Activated CD4-positive, alpha-beta T cell treated with anti-CD3 and anti-CD28 coated beads, Interleukin-2, Interleukin-6, amounts not matched to agents 100 ng/mL and 50 ng/mL, durations not matched to agents 16 hours and 8 hours (primary cell): ENCODE measurements at regions not wholly inside any gene's neighbourhood (a gene's known extent, or its start where the extent isn't known, plus 50 kb on each side); places are given as distances from the start of the nearest gene placed in this dataset.
A peak's percentile ranks its signal among the peaks of the same experiment; 100 is the strongest.
"Not testable (repeated sequence)": the region's sequence is repeated elsewhere in the genome, so short reads cannot be mapped to it uniquely, and the experiment has no call there.

ENCODE experiments used
- DNase-seq: peaks from one replicate; pipeline ENCODE4 v3.0.0-alpha.2; 2020

DNA sequence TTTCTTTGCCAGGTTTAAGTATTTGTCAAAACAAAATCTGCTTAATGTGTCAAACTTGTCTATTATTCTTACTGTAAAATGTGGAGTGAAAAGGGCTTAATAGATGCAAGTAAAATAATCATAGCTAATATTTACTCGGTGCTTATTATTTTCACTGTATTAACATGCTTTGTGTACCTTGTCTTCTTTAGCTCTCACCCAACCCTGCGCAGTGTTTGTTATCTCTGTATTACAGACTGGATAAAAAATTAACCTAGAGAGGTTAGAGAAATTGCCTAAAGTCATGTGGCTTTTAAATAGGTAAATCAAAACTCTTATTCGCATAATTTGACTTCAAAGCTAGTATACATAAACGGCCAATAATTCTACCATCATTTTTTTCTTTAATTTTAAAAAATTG is 1864.8 kb downstream of the MAT2B start:
- no peak for DNase-seq

DNA sequence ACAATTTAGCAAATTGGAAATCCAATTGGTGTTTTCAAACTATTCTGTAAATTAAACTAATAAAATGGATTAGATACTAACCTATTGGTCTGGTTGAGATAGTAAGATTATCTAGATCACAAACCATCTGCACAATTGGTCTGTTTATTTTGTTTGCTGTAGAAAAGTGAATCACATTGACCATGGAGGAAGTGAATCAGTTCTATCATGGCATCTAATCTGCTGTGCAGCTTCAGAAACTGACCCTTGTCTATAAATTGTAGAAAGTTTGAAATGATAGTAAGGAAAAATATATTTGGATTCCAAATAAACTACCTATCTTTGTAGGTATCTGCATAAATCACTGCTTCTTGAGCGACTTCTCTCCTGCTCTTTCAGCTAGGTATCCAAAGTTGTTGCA is 1865.4 kb downstream of the MAT2B start:
- DNase-seq = no peak

DNA sequence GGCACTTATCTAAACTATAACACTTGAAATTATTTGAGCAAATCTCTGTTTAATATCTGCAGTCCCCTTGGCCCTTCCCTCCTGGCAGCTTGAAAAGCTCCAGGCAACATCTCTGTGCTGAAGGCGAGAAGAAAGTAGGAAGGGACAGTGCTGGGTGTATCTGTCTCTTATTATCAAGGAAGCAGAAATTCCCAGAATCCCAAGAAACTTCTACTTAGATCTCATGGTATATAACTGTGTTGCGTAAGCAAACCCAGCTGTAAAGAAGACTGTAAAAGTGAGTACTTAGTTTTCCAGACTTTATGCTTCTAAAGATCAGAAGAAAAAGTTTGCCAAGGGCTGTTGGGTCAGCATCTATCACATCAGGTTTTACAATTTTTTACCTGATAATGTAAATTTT is 1869.8 kb downstream of the MAT2B start:
- DNase-seq = no peak

DNA sequence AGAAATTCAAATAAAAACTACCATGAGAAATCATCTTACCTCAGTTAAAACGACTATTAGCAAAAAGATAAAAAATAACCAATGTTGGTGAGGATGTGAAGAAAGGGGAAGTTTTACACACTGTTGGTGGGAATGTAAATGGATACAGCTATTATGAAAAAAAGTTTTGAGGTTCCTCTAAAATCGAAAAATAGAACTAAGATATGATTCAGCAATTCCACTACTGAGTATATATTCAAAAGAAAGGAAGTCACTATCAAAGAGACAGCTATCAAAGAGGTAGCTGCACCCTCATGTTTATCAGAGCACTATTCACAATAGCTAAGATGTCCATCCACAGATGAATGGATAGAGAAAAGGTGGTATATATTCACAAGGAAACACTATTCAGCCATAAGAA is 1888.4 kb downstream of the MAT2B start:
- DNase-seq = no peak

DNA sequence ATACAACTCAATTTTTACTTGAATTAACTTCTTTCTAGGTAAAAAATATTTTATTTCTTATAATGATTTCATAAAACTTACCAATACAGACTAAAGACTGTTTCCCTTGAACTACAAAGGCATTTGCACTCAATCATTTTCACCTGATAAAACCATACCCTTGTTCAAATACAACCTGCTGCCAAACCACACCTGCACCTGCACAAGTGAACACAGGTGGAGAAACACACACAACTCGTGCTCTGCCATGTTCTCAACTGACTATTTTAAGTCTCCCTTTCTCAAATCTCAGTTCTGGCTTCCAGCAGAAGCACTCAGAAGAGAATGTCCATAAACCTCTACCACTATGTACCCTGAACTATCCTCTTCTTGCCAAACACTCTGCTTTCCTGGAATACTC is 1892.1 kb downstream of the MAT2B start:
- DNase-seq = no peak

DNA sequence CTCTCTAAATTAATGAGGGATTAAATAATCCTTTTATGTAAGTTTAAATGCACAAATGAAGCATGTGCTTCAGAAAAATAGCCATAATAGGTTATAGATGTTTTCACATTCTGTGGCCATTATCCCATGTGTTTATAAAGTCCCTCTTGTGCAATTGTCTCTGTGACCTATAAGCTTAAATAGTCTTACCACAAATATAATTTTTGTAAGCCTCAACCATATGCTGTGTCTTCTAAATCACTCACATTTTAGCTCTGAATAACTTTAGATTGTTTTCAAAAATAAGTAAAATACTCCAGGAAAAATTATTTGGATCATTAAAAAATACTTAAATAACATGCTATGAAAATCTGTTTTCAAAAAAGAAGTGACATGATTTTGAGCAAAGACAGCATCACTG is 1894.7 kb downstream of the MAT2B start:
- DNase-seq = no peak

DNA sequence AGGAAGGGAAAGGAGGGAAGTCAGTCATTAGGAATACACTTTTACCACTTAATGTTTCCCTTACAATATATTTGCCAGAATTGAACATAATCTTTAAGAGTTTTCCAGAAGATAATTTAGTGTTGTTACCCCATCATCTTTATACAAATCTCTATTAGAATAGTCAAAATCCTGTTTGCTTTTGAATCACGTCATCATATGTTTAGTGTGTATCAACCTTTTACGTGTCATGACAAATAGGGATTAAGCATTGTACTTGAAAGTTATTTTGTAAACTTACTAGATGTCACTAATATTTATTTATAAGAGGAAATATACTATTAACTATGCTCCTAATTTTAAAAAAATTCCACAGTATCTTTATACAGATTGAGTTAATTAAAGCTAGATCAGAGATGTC is 1899.5 kb downstream of the MAT2B start:
- DNase-seq = no peak

DNA sequence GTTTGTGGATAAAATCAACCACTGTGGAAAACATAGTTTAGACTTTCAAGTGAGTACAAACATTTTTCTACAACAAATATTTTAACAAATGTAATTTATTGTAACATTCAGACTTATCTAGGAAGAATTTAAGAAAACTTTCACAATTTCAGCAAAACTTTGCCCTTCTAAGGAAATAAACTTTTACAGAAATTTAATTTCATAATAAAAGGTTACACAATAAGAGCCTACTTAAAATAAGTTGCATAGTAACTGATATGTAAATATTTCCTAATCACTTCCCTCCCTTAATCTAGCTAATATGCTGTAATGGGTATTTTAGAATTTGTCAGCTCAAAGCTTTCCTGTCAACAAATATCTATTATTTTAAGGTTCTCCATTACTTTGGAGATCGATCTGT is 1899.9 kb downstream of the MAT2B start:
- DNase-seq = no peak

DNA sequence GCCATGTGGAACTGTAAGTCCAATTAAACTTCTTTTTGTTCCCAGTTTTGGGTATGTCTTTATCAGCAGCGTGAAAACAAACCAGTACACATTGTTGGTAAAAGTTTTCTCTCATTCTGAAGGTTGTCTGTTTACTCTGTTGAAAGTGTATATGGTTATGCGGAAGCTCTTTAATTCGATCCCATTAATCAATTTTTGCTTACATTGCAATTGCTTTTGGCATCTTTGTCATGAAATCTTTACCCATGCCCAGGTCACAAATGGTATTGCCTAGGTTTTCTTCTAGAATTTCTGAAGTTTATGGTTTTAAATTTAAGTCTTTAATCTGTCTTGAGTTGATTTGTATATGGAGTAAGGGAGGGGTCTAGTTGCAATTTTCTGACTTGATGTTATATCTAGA is 1901.9 kb downstream of the MAT2B start:
- DNase-seq = no peak

DNA sequence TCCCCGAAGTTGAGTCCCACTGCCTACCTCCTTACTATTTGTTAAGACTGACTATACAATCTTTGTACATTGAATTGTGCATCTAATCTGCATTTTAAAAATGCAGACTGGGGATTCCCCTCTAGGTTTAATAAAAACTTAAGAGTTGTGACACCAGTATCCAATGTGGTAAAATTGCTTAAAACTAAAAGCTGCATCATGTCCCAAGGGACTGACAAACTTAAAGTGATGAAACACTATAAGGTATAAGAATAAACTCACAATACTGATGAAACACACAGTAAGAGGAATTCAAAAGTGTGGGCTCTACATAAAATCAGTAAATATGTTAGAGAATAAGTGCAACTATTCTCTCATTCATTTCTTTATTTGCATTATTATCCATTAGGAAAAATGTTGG is 1905.1 kb downstream of the MAT2B start:
- DNase-seq = no peak

DNA sequence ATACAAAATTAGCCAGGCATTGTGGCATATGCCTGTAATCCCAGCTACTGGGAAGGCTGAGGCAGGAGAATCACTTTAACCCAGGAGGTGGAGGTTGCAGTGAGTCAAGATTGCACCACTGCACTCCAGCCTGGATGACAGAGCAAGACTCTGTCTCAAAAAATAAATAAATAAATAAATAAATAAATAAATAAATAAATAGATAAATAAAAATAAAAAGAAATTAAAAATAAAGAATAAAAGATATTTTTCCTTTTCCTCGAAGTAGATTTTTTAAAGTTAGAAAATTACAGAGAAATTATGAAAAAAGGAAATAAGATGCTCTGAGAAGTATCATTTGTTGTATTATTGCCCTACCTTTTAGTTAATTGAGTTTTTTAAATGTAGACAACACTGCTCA is 1906.1 kb downstream of the MAT2B start:
- DNase-seq = not testable (repeated sequence)

DNA sequence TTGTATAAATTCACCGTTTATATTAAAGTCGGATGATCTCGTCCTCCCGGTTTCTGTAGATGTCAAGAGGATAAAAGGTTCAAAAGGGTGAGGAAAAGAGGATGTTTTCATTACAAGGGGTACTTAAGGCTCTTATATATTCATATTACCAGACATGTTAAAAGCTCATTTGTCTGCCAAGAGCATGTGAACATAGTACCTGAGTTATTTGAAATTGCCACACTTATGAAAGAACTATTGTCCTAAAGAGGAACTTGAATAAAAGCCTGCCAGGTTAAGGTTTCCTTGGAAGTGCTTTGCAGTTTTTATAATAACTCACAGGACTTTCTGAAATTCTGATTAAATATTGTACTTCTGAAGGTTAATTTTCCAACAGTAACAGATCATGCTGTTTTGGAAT is 1915.1 kb downstream of the MAT2B start:
- DNase-seq = no peak

DNA sequence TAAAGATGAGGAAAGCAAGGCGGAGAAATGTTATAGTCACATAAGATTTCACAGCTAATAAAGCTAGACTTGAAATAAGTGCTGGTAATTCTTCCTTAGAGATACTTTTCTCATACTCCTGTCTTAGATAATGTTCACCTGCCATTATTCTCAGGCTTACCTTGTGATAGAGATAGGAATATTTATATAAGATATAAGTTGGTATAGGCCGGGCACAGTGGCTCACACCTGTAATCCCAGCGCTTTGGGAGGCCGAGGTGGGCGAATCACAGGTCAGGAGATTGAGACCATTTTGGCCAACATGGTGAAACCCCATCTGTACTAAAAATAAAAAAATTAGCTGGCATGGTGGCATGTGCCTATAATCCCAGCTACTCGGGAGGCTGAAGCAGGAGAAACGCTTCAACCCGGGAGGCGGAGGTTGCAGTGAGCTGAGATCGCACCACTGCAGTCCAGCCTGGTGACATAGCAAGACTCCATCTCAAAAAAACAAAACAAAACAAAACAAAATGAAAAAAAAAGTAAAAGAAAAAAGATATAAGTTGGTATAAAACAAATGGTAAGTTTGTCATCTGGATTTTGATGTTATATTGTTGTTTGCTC is 1918.4 kb downstream of the MAT2B start:
- DNase-seq = no peak

DNA sequence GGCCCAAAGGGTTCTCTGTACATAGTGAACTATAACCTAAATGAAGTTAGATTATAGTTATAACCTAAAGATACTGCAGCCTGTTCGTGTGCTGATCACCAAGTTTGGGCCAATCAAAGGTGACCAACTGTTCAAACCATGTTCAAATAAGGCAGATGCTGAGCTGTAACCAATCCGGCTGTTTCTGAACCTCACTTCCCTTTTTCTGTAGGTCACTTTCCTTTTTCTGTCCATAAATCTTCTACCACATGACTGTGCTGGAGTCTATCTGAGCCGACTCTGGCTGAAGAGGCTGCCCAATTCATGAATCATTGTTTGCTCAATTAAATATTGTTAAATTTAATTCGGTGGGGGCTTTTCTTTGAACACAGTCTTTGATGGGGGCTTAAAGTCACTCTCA is 1920.2 kb downstream of the MAT2B start:
- DNase-seq = no peak

DNA sequence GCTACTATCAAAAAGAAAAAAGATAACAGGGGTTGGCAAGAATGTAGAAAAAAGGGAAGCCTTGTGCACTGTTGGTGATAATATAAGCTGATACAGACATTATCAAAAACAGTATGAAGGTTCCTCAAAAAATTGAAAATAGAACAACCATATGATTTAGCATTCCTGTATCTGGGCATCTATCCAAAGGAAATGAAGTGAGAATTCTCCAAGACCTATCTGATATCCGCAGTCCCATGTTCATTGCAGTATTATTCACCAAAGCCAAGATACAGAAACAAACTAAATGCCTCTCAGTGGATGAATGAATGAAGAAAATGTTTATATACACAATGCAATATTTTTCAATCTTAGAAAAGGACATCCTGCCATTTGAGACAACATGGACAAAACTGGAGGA is 1943.3 kb downstream of the MAT2B start:
- DNase-seq = no peak

DNA sequence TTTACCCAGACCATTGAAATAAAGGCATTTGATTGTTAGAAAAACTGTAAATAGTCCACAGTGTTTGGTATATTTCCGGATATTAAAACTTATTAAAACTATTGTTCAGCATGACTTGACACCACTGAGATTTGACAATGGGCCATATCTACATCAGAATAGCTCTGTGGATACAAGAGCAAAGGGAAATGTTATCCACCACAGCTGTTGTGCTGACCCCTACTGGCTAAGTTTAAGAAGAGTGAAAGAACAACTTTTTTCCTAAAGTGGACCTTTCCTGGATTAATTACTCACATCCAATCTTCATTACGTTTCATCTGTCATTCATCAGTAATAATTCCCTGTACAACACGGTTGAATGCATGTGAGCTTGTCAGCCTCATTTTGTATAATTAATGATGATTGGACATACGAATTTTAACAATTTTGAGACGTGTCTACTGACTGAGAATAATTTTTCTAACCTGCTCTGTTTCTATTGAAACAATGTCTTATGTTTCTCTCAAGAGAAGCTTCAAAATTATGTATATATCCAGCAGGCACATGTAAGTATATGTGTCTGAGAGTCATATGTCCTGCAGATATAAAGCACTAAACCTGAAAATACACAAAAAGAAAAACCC is 1952.6 kb downstream of the MAT2B start:
- DNase-seq = peak; percentile 9

DNA sequence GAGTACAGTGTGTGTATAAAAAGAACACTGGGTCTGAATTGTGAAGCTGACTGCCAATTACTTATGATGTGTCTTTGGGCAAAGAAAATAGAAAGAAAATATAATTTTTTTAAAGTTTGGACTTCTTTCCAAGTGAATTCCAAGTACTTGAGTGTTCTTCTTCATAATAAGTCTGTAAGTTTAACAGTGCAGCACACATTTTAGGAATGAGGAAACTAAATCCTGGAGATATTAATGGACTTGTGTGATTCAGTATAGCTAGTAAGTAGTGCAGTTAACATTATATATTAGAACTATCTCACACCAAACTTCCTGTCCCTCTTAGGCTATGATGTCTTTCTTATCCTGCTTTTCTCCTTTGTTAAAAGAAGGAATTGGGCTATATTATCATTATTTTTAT is 1953.8 kb downstream of the MAT2B start:
- DNase-seq = no peak

DNA sequence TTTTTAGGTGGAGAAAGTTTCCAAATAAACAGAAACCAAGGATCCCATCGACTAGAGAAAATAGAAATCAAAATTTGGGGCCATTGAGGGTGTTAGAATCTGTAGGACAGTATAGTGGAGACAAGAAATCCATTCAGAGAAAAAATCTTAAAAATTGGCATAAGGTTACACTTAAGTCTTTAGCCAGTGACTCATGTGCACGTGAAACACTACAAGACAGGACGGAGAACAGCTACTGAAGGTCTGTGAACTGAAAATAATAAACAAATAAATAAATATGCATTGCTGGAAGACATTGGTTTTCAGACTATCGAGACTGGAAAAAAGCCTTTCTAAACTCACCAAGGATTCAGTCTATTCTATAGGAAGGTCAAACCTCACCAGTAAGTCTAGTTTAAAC is 1955.5 kb downstream of the MAT2B start:
- no peak for DNase-seq

DNA sequence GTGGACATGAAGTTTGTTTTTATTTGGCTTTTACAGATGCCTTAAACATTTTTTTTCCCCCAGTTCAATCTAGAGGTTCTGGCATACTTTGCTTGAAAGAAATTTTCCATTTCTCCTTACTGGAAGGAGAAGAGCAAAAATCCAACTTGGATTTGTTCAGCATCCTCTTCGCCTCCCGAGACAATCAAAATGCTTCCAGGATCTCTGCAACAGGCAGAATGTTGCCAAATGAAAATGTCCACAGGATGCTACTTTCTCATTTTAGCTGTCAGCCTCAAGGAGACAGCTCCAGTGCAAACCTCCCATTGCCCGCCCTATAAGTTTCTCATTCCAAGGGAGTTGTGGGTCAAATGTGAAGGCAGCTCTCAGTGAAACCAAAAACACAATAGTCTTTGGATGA is 1972.1 kb downstream of the MAT2B start:
- DNase-seq = no peak

DNA sequence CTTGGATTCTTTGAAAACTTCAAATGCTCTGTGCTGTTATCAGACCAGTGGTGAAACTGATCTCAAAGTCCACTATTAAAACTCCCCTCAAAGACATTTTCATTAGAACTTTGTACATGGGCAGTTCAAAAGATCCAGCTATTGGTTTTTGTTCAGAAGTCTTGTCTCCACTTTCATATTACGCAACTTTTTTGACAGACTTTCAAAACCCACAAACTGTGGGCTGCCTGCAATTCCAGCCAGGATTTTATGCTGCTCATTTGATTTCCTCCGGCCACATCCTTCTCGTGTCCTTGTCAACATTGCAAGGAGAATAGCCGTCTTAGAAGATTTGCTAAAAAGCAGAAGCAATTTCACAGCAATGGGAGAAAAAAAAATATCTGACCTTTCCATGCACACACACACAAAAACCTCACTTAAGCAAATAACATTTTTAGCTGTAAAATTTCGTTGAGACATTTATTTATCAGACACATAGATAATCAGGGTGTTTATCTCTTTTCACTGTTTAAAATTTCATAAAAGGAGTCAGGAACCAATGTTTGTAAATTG is 1990.5 kb downstream of the MAT2B start:
- no peak for DNase-seq

DNA sequence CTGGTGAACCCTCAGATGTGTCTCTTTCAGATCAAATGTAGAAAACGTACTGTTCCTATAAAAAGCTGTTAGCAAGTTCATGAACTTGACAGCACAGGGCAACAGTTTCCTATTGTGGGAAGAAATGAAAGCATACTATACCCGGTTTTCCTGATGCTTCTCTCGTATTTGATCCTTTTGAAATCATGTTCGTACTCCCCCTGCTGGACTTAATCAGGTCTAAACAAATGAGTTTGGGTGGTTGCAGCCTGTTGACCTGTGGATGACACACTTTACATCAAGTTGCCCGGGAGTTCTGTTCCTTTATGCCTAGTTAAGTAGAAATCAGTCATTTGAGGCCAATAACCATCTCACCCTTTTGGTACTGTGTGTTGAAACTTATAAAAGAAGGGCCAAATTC is 1992.3 kb downstream of the MAT2B start:
- DNase-seq = no peak

DNA sequence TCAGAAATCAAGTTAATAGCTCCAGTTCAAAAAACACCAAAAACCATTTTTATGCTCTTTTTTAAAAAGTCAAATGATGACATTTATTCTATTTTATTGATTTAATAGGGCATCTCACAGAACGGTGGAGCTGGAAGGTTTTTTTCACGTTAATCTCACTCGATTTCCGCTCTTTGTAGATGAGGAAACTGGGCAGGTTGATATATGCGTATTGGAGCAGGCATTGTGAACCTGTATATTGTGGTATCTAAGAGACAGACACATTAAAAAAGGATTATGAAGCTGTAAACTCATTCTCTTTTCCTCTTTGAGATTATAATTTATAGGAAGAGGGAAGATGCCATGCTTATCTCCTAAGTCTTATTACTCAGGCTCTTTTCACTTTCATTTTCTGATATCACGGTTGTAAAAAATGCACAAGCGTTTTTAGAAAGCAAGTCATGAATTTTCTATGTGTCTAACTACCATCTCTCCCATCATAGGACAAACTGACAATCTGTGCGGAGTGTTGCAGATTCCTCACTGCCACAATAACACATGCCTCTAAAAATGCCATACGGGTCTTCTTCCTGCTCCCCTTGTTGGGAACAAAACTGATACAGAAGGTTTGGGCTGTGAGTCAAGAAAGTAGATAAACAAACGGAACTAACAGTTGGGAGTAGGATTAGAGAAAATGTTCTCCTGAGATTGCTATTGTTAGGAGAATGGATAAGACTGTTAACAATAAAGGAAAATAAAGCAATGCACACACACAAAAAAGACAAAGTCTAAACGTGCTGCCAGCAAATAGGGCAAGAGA is 1997.7 kb downstream of the MAT2B start:
- DNase-seq = no peak

DNA sequence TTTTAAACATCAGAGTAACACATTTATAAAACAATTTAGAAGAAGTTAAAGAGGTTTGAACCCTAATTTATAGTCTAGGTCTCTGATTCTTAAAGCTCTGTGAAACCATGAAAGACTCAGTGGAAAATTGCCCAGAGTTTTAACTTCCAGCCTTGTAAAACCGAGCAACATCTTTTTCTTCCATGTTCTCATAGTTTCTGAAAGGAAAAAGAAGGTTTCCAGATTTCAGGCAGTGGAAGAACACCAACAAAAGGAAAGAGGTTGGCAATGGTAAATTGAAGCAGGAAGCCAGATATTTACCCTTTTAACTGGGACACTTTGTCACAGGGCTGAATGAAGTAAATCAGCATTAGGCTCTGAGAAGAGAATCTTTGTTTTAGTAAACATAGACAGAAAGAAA is 1999.3 kb downstream of the MAT2B start:
- no peak for DNase-seq

DNA sequence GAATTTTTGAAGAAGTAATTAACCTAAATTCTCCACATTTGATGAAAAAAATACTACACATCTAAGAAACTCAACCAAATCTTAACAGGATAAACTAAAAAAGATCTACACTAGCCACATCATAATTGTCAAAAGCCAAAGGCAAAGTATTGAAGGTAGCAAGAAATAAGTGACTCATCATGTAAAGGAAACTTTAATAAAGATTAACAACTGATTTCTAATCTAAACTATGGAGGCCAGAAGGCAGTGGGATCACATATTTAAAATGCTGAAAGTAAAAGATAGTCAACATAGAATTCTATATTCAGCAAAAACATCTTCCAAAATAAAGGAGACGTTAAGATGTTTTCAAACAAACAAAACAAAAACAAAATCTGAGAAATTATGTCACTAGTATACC is 2002.9 kb downstream of the MAT2B start:
- DNase-seq = no peak
